RCC 7860 (cell line): ENCODE measurements at regions not wholly inside any gene's neighbourhood (a gene's known extent, or its start where the extent isn't known, plus 50 kb on each side); places are given as distances from the start of the nearest gene placed in this dataset.
"Not testable (repeated sequence)": the region's sequence is repeated elsewhere in the genome, so short reads cannot be mapped to it uniquely, and the experiment has no call there.

Source experiments
- DNase-seq: peaks from one replicate; pipeline ENCODE4 v3.0.0-alpha.2; 2015; ENCODE audit warnings: low spot score
- FAIRE-seq: peaks from 2 replicates; lab custom pipeline; 2012; peaks lifted over from hg19 to GRCh38; lab: Jason Lieb, UNC

GRCh38 chr17:27944546-27945332 is 51.6 kb upstream of the LYRM9 start:
- FAIRE-seq (no peak), DNase-seq (no peak)

GRCh38 chr17:27945333-27945616 is 52.1 kb upstream of the LYRM9 start:
- no peak for DNase-seq
- FAIRE-seq = no peak

- FAIRE-seq = no peak
Observed at GRCh38 chr17:27945953-27946352, 52.8 kb upstream of the LYRM9 start.

GRCh38 chr17:27946513-27946912 is 53.3 kb upstream of the LYRM9 start:
- DNase-seq = no peak
- no peak for FAIRE-seq

More at GRCh38 chr17:27945953-27946352, 52.8 kb upstream of the LYRM9 start:
- DNase-seq = no peak

- DNase-seq (no peak), FAIRE-seq (no peak)
Observed at GRCh38 chr17:27947005-27947406, 53.8 kb upstream of the LYRM9 start.

GRCh38 chr17:27949304-27949703 is 56.1 kb upstream of the LYRM9 start:
- no peak for FAIRE-seq
- DNase-seq = no peak

- not testable (repeated sequence) for FAIRE-seq, DNase-seq
Observed at GRCh38 chr17:27950225-27950624, 57.1 kb upstream of the LYRM9 start.

GRCh38 chr17:27950995-27951394 is 57.8 kb upstream of the LYRM9 start:
- FAIRE-seq (no peak), DNase-seq (no peak)

- DNase-seq (no peak), FAIRE-seq (no peak)
Observed at GRCh38 chr17:27951872-27952271, 58.7 kb upstream of the LYRM9 start.

- DNase-seq = no peak
- no peak for FAIRE-seq
Observed at GRCh38 chr17:27952366-27952765, 59.2 kb upstream of the LYRM9 start.

- no peak for DNase-seq
- no peak for FAIRE-seq
Observed at GRCh38 chr17:27954548-27955495, 61.7 kb upstream of the LYRM9 start.

GRCh38 chr17:27956601-27957445 is 63.7 kb upstream of the LYRM9 start:
- FAIRE-seq (no peak), DNase-seq (no peak)

GRCh38 chr17:27957446-27957793 is 64.3 kb upstream of the LYRM9 start:
- DNase-seq, FAIRE-seq: not testable (repeated sequence)

- FAIRE-seq (no peak), DNase-seq (no peak)
Observed at GRCh38 chr17:27958708-27959381, 65.7 kb upstream of the LYRM9 start.

- DNase-seq (no peak), FAIRE-seq (no peak)
Observed at GRCh38 chr17:27959382-27959709, 66.2 kb upstream of the LYRM9 start.

GRCh38 chr17:27960183-27960849 is 67.2 kb upstream of the LYRM9 start:
- FAIRE-seq (no peak), DNase-seq (no peak)

- FAIRE-seq, DNase-seq: not testable (repeated sequence)
Observed at GRCh38 chr17:27962581-27962980, 69.4 kb upstream of the LYRM9 start.

GRCh38 chr17:27965224-27965623 is 72.1 kb upstream of the LYRM9 start:
- peak; percentile 78 for FAIRE-seq
- DNase-seq = peak; percentile 54

GRCh38 chr17:27968206-27968732 is 74.2 kb upstream of the NLK start:
- no peak for DNase-seq
- FAIRE-seq = no peak

- DNase-seq (no peak), FAIRE-seq (no peak)
Observed at GRCh38 chr17:27970587-27970986, 71.9 kb upstream of the NLK start.
